NCI-H2029 treated with DMSO at 0.1 percent for 48 hours (cell line): ENCODE measurements at regions not wholly inside any gene's neighbourhood (a gene's known extent, or its start where the extent isn't known, plus 50 kb on each side); places are given as distances from the start of the nearest gene placed in this dataset.

ENCODE experiments used
- DNase-seq: peaks from one replicate; lab custom pipeline; 2025; lab: John Stamatoyannopoulos, UW

GRCh38 chr7:45455662-45456061 is 118.5 kb upstream of the ADCY1 start:
- DNase-seq = no peak

- no peak for DNase-seq
Measured at GRCh38 chr7:45456105-45456504, 118.1 kb upstream of the ADCY1 start.

GRCh38 chr7:45456747-45457524 is 117.2 kb upstream of the ADCY1 start:
- DNase-seq = no peak

GRCh38 chr7:45457591-45457990 is 116.6 kb upstream of the ADCY1 start:
- peak; percentile 67 for DNase-seq

- no peak for DNase-seq
Measured at GRCh38 chr7:45459476-45459875, 114.7 kb upstream of the ADCY1 start.

- DNase-seq = no peak
Measured at GRCh38 chr7:45460379-45460778, 113.8 kb upstream of the ADCY1 start.

- DNase-seq = no peak
Measured at GRCh38 chr7:45461026-45461425, 113.1 kb upstream of the ADCY1 start.

GRCh38 chr7:45469103-45469502 is 105.1 kb upstream of the ADCY1 start:
- DNase-seq = no peak

- no peak for DNase-seq
Measured at GRCh38 chr7:45470031-45470430, 104.1 kb upstream of the ADCY1 start.

GRCh38 chr7:45479781-45480180 is 94.4 kb upstream of the ADCY1 start:
- no peak for DNase-seq

GRCh38 chr7:45482451-45482850 is 91.7 kb upstream of the ADCY1 start:
- no peak for DNase-seq

GRCh38 chr7:45484094-45484493 is 90.1 kb upstream of the ADCY1 start:
- no peak for DNase-seq

GRCh38 chr7:45486575-45486974 is 87.6 kb upstream of the ADCY1 start:
- no peak for DNase-seq

- DNase-seq = no peak
Measured at GRCh38 chr7:45494885-45495284, 79.3 kb upstream of the ADCY1 start.

GRCh38 chr7:45495618-45496017 is 78.5 kb upstream of the ADCY1 start:
- no peak for DNase-seq

- DNase-seq = no peak
Measured at GRCh38 chr7:45500257-45500656, 73.9 kb upstream of the ADCY1 start.

- DNase-seq = no peak
Measured at GRCh38 chr7:45501791-45502190, 72.4 kb upstream of the ADCY1 start.

GRCh38 chr7:45506059-45506458 is 68.1 kb upstream of the ADCY1 start:
- no peak for DNase-seq

- no peak for DNase-seq
Measured at GRCh38 chr7:45509222-45509621, 64.9 kb upstream of the ADCY1 start.

- DNase-seq = no peak
Measured at GRCh38 chr7:45511721-45512597, 62.2 kb upstream of the ADCY1 start.

- DNase-seq = no peak
Measured at GRCh38 chr7:45514944-45515343, 59.2 kb upstream of the ADCY1 start.

GRCh38 chr7:45515346-45515745 is 58.8 kb upstream of the ADCY1 start:
- peak; percentile 15 for DNase-seq
